Adipocyte (in vitro differentiated cells): ENCODE measurements at regions not wholly inside any gene's neighbourhood (a gene's known extent, or its start where the extent isn't known, plus 50 kb on each side); places are given as distances from the start of the nearest gene placed in this dataset.
"Not testable (repeated sequence)": the region's sequence is repeated elsewhere in the genome, so short reads cannot be mapped to it uniquely, and the experiment has no call there.

Experiments
- DNase-seq: peaks from one replicate; pipeline ENCODE4 v3.0.0-alpha.2; 2015; ENCODE audit warnings: low read depth
- H3K27me3 ChIP-seq: replicated peaks from 2 replicates; pipeline ENCODE4 v1.7.0; 2013; ENCODE audit warnings: mild to moderate bottlenecking, low read length, moderate library complexity; ENCODE audit not compliant: control insufficient read depth, insufficient read depth
- H3K36me3 ChIP-seq: 2 replicates; pipeline ENCODE4 v1.7.0; 2013; ENCODE audit warnings: low read length, mild to moderate bottlenecking, moderate library complexity; ENCODE audit not compliant: control insufficient read depth, insufficient read depth, severe bottlenecking
- H3K4me1 ChIP-seq: 2 replicates; pipeline ENCODE4 v1.7.0; 2013; ENCODE audit warnings: mild to moderate bottlenecking, low read length, moderate library complexity; ENCODE audit not compliant: control insufficient read depth, insufficient read depth
- H3K4me3 ChIP-seq: 2 replicates; pipeline ENCODE4 v1.7.0; 2013; ENCODE audit warnings: mild to moderate bottlenecking, low read length, moderate library complexity
- H3K9ac ChIP-seq: 2 replicates; pipeline ENCODE4 v1.7.0; 2013; ENCODE audit warnings: mild to moderate bottlenecking, low read length, moderate library complexity
- H3K9me3 ChIP-seq: 2 replicates; pipeline ENCODE4 v1.7.0; 2013; ENCODE audit warnings: mild to moderate bottlenecking, low read length, moderate library complexity; ENCODE audit not compliant: control insufficient read depth

DNA sequence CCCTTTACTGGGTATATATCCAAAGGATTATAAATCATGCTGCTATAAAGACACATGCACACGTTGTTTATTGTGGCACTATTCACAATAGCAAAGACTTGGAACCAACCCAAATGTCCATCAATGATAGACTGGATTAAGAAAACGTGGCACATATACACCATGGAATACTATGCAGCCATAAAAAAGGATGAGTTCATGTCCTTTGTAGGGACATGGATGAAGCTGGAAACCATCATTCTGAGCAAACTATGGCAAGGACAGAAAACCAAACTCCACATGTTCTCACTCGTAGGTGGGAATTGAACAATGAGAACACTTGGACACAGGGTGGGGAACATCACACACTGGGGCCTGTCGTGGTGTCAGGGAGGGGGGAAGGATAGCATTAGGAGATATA lies 59.2 kb downstream of the CXorf49B start:
- DNase-seq, H3K9me3 ChIP-seq, H3K4me3 ChIP-seq, H3K9ac ChIP-seq, H3K4me1 ChIP-seq, H3K36me3 ChIP-seq: not testable (repeated sequence)
- peaks cover 21% of the 10 kb centered on the region for H3K27me3 ChIP-seq

DNA sequence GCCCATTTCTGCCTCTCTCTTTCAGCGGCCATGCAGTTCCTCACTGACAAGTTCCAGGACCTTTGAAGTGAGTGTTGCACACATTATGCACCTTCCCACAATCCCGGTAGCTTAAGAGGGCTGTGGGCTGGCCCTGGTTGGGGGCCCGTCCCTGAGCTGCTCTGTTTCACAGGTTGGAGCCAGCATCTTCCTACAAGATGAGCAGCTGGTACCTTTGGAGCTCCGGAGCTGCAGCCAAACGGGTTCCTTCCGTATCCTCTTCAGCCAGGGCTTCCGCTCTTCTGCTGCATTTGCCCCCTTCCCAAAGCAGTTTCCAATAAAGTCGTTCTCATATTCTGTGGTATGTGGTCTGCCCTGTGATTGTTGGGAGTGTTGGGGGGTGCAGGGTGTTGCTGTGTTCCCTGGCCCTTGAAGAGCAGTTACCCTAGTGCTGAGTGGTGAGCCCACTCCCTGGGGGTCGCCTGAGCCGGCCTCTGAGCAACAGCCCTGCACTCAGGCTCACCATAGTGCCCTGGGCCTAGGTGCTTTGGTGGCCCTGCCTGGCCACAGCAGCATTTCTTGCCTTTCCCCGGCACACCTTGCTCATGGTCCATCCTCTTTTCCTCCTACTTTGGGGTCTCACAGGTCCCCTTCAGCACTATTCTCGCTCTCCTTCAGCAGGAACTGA lies 60.4 kb downstream of the CXorf49B start:
- Histone ChIP-seq H3K36me3 (no peaks in the 10 kb centered on the region), H3K9me3 (peaks cover 5% of the 10 kb centered on the region), H3K9ac (no peak overlapping the region), H3K4me1 (no peaks in the 10 kb centered on the region), H3K4me3 (no peak overlapping the region), H3K27me3 (peaks cover 21% of the 10 kb centered on the region)
- no peak for DNase-seq

DNA sequence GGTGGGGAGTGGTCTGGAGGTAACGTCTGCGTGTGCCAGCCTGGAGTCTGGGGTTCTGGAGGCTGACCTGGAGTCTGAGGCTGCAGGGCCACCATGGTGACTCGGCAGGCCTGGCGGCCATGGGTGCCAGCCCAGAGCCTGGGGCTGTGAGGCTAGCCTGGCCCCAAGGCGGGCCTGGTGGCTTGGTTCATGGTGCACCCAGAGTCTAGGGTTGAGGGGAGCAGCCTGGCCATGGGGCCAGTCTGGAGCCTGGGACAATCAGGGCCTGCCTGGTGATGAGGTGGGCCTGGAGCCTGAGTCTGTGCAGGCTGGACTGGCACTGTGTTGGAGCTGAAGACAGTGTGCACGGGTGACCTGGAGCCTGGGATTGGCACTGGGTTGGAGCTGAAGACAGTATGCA lies 64.9 kb downstream of the CXorf49B start:
- DNase-seq = no peak
- H3K9ac ChIP-seq = no peak overlapping the region

GRCh38 chrX:71838092-71838491 lies 72.6 kb upstream of the NHSL2 start:
- DNase-seq, H3K36me3 ChIP-seq, H3K9ac ChIP-seq, H3K4me1 ChIP-seq, H3K27me3 ChIP-seq, H3K9me3 ChIP-seq, H3K4me3 ChIP-seq: not testable (repeated sequence)

More for the DNA sequence above, 64.9 kb downstream of the CXorf49B start:
- peaks cover 34% of the 10 kb centered on the region for H3K27me3 ChIP-seq
- H3K4me3 ChIP-seq = no peak overlapping the region
- H3K4me1 ChIP-seq = no peaks in the 10 kb centered on the region
- H3K9me3 ChIP-seq = peaks cover 15% of the 10 kb centered on the region
- H3K36me3 ChIP-seq = no peaks in the 10 kb centered on the region

DNA sequence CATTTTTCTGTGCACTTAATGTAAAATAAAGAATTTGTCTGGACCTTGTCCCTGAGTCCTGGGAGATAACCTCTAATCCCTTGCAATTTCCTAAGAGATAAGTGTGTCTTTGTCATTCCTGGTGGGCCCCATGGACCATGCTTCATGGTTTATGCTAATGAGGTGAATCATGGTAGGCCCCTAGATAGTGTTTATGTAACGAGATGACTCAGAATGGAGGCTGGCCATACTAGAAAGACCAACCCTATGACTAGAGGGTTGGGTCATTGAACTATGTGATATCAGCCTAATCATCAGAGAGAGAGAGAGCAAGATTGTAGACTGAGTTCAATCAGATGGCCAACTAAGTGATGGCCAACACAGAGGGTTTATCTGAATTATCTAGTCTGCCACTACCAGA lies 64.2 kb upstream of the NHSL2 start:
- H3K4me1 ChIP-seq = no peaks in the 10 kb centered on the region
- H3K27me3 ChIP-seq = peaks cover 20% of the 10 kb centered on the region
- DNase-seq = no peak
- no peak overlapping the region for H3K9ac ChIP-seq
- no peaks in the 10 kb centered on the region for H3K36me3 ChIP-seq
- no peak overlapping the region for H3K4me3 ChIP-seq
- H3K9me3 ChIP-seq = peaks cover 8% of the 10 kb centered on the region

DNA sequence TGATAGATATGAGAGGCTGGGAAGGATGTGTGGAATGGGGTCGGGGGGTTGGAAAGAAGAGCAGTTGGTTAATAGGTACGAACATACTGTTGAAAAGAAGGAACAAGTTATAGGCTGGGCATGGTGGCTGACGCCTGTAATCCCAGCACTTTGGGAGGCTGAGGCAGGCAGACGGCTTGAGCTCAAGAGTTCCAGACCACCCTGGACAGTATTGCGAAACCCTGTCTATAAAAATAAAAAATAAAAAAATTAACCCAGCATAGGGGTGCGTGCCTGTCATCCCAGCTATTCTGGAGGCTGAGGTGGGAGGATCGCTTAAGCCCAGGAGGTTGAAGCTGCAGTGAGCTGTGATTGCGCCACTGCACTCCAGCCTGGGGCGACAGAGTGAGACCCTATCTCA lies 58.5 kb upstream of the NHSL2 start:
- Histone ChIP-seq H3K9me3 (peaks cover 25% of the 10 kb centered on the region), H3K4me1 (no peaks in the 10 kb centered on the region), H3K4me3 (no peak overlapping the region), H3K27me3 (peaks cover 54% of the 10 kb centered on the region), H3K36me3 (no peaks in the 10 kb centered on the region), H3K9ac (no peak overlapping the region)
- DNase-seq = no peak

DNA sequence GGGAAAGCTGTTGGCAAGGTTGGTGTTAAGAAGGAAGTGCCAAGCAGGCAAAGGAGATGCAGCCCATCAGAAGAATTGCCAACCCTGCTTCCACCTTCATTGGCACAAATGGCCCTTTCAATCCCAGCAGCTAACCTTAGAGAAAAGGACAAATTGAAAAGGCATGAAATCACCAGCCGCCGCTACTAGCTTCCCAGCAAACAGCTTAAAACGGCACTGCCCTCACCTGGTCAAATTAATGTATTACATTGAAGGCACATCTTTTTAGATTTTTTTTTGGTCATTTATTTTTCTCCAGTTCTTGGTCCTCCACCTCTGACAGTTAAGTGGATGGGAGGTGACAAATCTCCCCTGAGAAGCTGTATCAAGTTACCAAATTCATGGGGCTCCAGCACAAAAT lies 51.0 kb upstream of the NHSL2 start:
- peak; percentile 67 for DNase-seq
- peaks cover 12% of the 10 kb centered on the region for H3K9me3 ChIP-seq
- H3K4me1 ChIP-seq = no peaks in the 10 kb centered on the region
- H3K4me3 ChIP-seq = no peak overlapping the region
- no peak overlapping the region for H3K9ac ChIP-seq
- peaks cover 57% of the 10 kb centered on the region for H3K27me3 ChIP-seq
- no peaks in the 10 kb centered on the region for H3K36me3 ChIP-seq
